GM12878 (cell line): ENCODE measurements at regions not wholly inside any gene's neighbourhood (a gene's known extent, or its start where the extent isn't known, plus 50 kb on each side); places are given as distances from the start of the nearest gene placed in this dataset.

Experiments used
- ATAC-seq: fragments of 200-7000 bp; cut with Tn5 transposase; 3 replicates; pipeline ENCODE4 v1.9.1; 2020; ENCODE audit warnings: mild to moderate bottlenecking, moderate library complexity
- BruUV-seq: library from RNA; stranded (reverse); fragments of 400-500 nt; replicated peaks from 2 replicates; lab custom pipeline; 2021; lab: Mats Ljungman, UMichigan
- CTCF ChIA-PET: fragments of 300-600 bp; sonication (Branson Sonifier 250); formaldehyde crosslinking; extraction: SDS; loops from one replicate; lab custom pipeline; 2021; ENCODE audit warnings: inconsistent platforms; lab: Yijun Ruan, JAX
- POLR2A ChIA-PET: fragments of 350-600 bp; formaldehyde crosslinking; extraction: SDS; loops from one replicate; lab custom pipeline; 2021; ENCODE audit warnings: inconsistent platforms; lab: Charles Lee
- RAD21 ChIA-PET: fragments of 300-600 bp; sonication (Branson Sonifier 250); formaldehyde crosslinking; loops from one replicate; lab custom pipeline; 2023; ENCODE audit warnings: antibody characterized with exemption; ENCODE audit not compliant: unreplicated experiment; lab: Charles Lee
- SMC1A ChIA-PET: fragments of 300-600 bp; sonication (Branson Sonifier 250); formaldehyde crosslinking; loops from one replicate; lab custom pipeline; 2023; ENCODE audit not compliant: unreplicated experiment, uncharacterized antibody; lab: Charles Lee
- DNase-seq: peaks from one replicate; pipeline ENCODE4 v3.0.0-alpha.2; 2011; ENCODE audit warnings: low read depth, low spot score
- FAIRE-seq: peaks from 3 replicates; lab custom pipeline; 2011; peaks lifted over from hg19 to GRCh38; lab: Jason Lieb, UNC
- H2AFZ ChIP-seq: 2 replicates; pipeline ENCODE4 v1.6.0; 2011; ENCODE audit warnings: low read depth, low read length, control low read depth; ENCODE audit not compliant: control insufficient read depth
- H3K27ac ChIP-seq: 2 replicates; pipeline ENCODE4 v1.5.1; 2011; ENCODE audit warnings: control low read depth; ENCODE audit not compliant: control insufficient read depth, insufficient read depth
- H3K27me3 ChIP-seq, 2 experiments: replicated peaks in 1 of 2; 2 replicates each; pipeline versions ENCODE4 v1.6.0 to v1.6.1; 2011; ENCODE audit warnings: low read length in 1 of 2; ENCODE audit not compliant: control insufficient read depth in 2 of 2, insufficient read depth in 2 of 2
- H3K36me3 ChIP-seq, 2 experiments: 2 replicates each; pipeline ENCODE4 v1.5.1; 2011; ENCODE audit warnings: low read length in 1 of 2; ENCODE audit not compliant: control insufficient read depth in 2 of 2, insufficient read depth in 2 of 2
- H3K4me1 ChIP-seq: 2 replicates; pipeline ENCODE4 v1.6.1; 2011; ENCODE audit warnings: mild to moderate bottlenecking, low read length, moderate library complexity, mixed read lengths; ENCODE audit not compliant: control insufficient read depth, insufficient read depth
- H3K4me2 ChIP-seq: 2 replicates; pipeline ENCODE4 v1.6.0; 2011; ENCODE audit warnings: control low read depth; ENCODE audit not compliant: control insufficient read depth, insufficient read depth
- H3K4me3 ChIP-seq: fragments of 200-600 bp; sonication (generic); 2 replicates; pipeline ENCODE4 v1.5.1; 2016
- H3K79me2 ChIP-seq: 2 replicates; pipeline ENCODE4 v1.6.0; 2011; ENCODE audit warnings: low read length; ENCODE audit not compliant: control insufficient read depth, insufficient read depth
- H3K9ac ChIP-seq: 2 replicates; pipeline ENCODE4 v1.8.0; 2011; ENCODE audit warnings: low read length, control low read depth, mixed read lengths; ENCODE audit not compliant: control insufficient read depth, insufficient read depth
- H3K9me3 ChIP-seq: replicated peaks from 3 replicates; pipeline ENCODE4 v1.5.1; 2011; ENCODE audit warnings: mild to moderate bottlenecking, low read length; ENCODE audit not compliant: control insufficient read depth, insufficient read depth
- H4K20me1 ChIP-seq: 2 replicates; pipeline ENCODE4 v1.6.0; 2011; ENCODE audit not compliant: control insufficient read depth, insufficient read depth
- BCLAF1 ChIP-seq: fragments of 450-650 bp; IDR thresholded peaks from 2 replicates; pipeline ENCODE4 v1.6.1; 2017; ENCODE audit warnings: antibody characterized with exemption, mild to moderate bottlenecking, moderate library complexity
- BMI1 ChIP-seq: fragments of 450-650 bp; IDR thresholded peaks from 2 replicates; pipeline ENCODE4 v1.6.1; 2016; ENCODE audit warnings: mild to moderate bottlenecking, moderate library complexity, borderline replicate concordance
- CBX3 ChIP-seq: fragments of 200-600 bp; sonication (generic); IDR thresholded peaks from 2 replicates; pipeline ENCODE4 v1.6.1; 2016; ENCODE audit warnings: low read depth, borderline replicate concordance
- CBX5 ChIP-seq: sonication (generic); IDR thresholded peaks from 2 replicates; pipeline ENCODE4 v1.6.1; 2016; ENCODE audit warnings: low read depth, moderate library complexity, mild to moderate bottlenecking, inconsistent platforms
- CHD2 ChIP-seq: IDR thresholded peaks from 2 replicates; pipeline ENCODE4 v1.6.1; 2011; ENCODE audit warnings: low read depth, low read length, improper control_type of control experiment, borderline replicate concordance
- CREM ChIP-seq: IDR thresholded peaks from 2 replicates; pipeline ENCODE4 v1.6.1; 2014; ENCODE audit warnings: antibody characterized with exemption, low read depth
- EED ChIP-seq: sonication (generic); IDR thresholded peaks from 2 replicates; pipeline ENCODE4 v1.6.1; 2016; ENCODE audit warnings: antibody characterized with exemption, low read depth
- HSF1 ChIP-seq: fragments of 150-350 bp; IDR thresholded peaks from 2 replicates; pipeline ENCODE4 v1.6.1; 2014; ENCODE audit warnings: mild to moderate bottlenecking, low read depth, low read length
- KAT2A ChIP-seq: conservative IDR thresholded peaks from 2 replicates; pipeline ENCODE4 v1.6.1; 2011; ENCODE audit warnings: low read depth, low read length; ENCODE audit not compliant: control insufficient read depth
- MXI1 ChIP-seq: fragments of 150-350 bp; IDR thresholded peaks from 2 replicates; pipeline ENCODE4 v1.6.1; 2011; ENCODE audit warnings: low read depth, mild to moderate bottlenecking, inconsistent platforms, low read length, improper control_type of control experiment
- NRF1 ChIP-seq: conservative IDR thresholded peaks from 2 replicates; pipeline ENCODE4 v1.6.1; 2011; ENCODE audit warnings: mild to moderate bottlenecking, low read depth, low read length, improper control_type of control experiment
- PAX8 ChIP-seq: fragments of 450-650 bp; IDR thresholded peaks from 2 replicates; pipeline ENCODE4 v1.6.1; 2017; ENCODE audit warnings: mild to moderate bottlenecking, moderate library complexity
- RB1 ChIP-seq: fragments of 450-650 bp; formaldehyde crosslinking; IDR thresholded peaks from 2 replicates; pipeline ENCODE4 v1.6.1; 2017; ENCODE audit warnings: mild to moderate bottlenecking, borderline replicate concordance
- ZNF592 ChIP-seq: fragments of 450-650 bp; IDR thresholded peaks from 2 replicates; pipeline ENCODE4 v1.6.1; 2017; ENCODE audit warnings: mild to moderate bottlenecking, moderate library complexity
- WGBS: methylation state at CpG from one replicate; pipeline ENCODE4 v1.1.6; 2016; ENCODE audit warnings: low lambda C conversion rate; ENCODE audit not compliant: insufficient replicate concordance, insufficient coverage; ENCODE audit errors: missing lambda C conversion rate; 5-methylcytosine and 5-hydroxymethylcytosine counted together
- in situ Hi-C: fragments of 300-500 bp; cut with MboI; formaldehyde crosslinking; loops from 9 replicates; pipeline ENCODE4 v1.14.3; 2018; ENCODE audit warnings: mixed read lengths
- intact Hi-C: fragments of 100-400 bp; cut with micrococcal nuclease; formaldehyde crosslinking; loops from one replicate; pipeline ENCODE4 v1.14.2; 2022; ENCODE audit not compliant: unreplicated experiment

GRCh38 chr9:82168585-82168984 is 180.0 kb downstream of the SPATA31D1 start:
- ATAC-seq (no peak), FAIRE-seq (no peak), DNase-seq (no peak)
- no peak overlapping the region for H3K4me2 ChIP-seq
- H4K20me1 ChIP-seq: no peaks in the 10 kb centered on the region
- RAD21 ChIA-PET: no interaction called here
- BruUV-seq: no TSS peak
- no peak overlapping the region for H3K9ac ChIP-seq
- POLR2A ChIA-PET: interaction anchor here (0.6 kb wide), 1 partner anchor 92 kb away, joined by 3 read pairs; no protein-coding TSS in a partner anchor
- H3K79me2 ChIP-seq: no peaks in the 10 kb centered on the region
- no peak overlapping the region for H2AFZ ChIP-seq
- intact Hi-C loops: no loop called here
- WGBS: 57% methylated on average over 3 of the region's 3 CpGs
- H3K4me1 ChIP-seq: no peaks in the 10 kb centered on the region
- CTCF ChIA-PET: interaction anchor here (0.8 kb wide), 1 partner anchor 185 kb away, joined by 3 read pairs; no protein-coding TSS in a partner anchor
- no peaks in the 10 kb centered on the region for H3K9me3 ChIP-seq
- in situ Hi-C loops: no loop called here
- no peaks in the 10 kb centered on the region for H3K27me3 ChIP-seq
- SMC1A ChIA-PET: interaction anchor here (1.0 kb wide), 1 partner anchor 25 kb away, joined by 3 read pairs; no protein-coding TSS in a partner anchor
- H3K4me3 ChIP-seq: no peak overlapping the region
- no peaks in the 10 kb centered on the region for H3K36me3 ChIP-seq
- no peak overlapping the region for H3K27ac ChIP-seq
- TF ChIP-seq CBX5 (no peak), CBX3 (no peak), HSF1 (no peak), BMI1 (no peak), EED (no peak), KAT2A (no peak), ZNF592 (no peak), CHD2 (no peak), BCLAF1 (no peak), RB1 (no peak), NRF1 (no peak), MXI1 (no peak), PAX8 (no peak), CREM (no peak)
